SK-N-SH (cell line): ENCODE measurements at regions not wholly inside any gene's neighbourhood (a gene's known extent, or its start where the extent isn't known, plus 50 kb on each side); places are given as distances from the start of the nearest gene placed in this dataset.

Experiments used
- EP300 ChIP-seq, 2 experiments: IDR thresholded peaks; 2 replicates each; pipeline versions ENCODE4 v1.4.0 to v1.6.1; 2012; ENCODE audit warnings: borderline replicate concordance in 1 of 2, low read depth in 1 of 2, low read length in 1 of 2
- EZH2phosphoT487 ChIP-seq: fragments of 200-600 bp; sonication (generic); IDR thresholded peaks from 2 replicates; pipeline ENCODE4 v1.6.1; 2017; ENCODE audit warnings: low read depth, mixed run types, mild to moderate bottlenecking, antibody characterized with exemption, moderate library complexity, borderline replicate concordance
- REST ChIP-seq: IDR thresholded peaks from 2 replicates; pipeline ENCODE4 v1.6.1; 2012; ENCODE audit warnings: mild to moderate bottlenecking, low read depth, low read length, moderate library complexity
- YY1 ChIP-seq: IDR thresholded peaks from 2 replicates; pipeline ENCODE4 v1.4.0; 2012; ENCODE audit warnings: low read depth, mild to moderate bottlenecking
- TF ChIP-seq, protein P1 (sequence below): fragments of 200-600 bp; sonication (generic); IDR thresholded peaks from 2 replicates; pipeline ENCODE4 v1.6.1; 2017; ENCODE audit warnings: antibody characterized with exemption, mild to moderate bottlenecking, moderate library complexity

DNA sequence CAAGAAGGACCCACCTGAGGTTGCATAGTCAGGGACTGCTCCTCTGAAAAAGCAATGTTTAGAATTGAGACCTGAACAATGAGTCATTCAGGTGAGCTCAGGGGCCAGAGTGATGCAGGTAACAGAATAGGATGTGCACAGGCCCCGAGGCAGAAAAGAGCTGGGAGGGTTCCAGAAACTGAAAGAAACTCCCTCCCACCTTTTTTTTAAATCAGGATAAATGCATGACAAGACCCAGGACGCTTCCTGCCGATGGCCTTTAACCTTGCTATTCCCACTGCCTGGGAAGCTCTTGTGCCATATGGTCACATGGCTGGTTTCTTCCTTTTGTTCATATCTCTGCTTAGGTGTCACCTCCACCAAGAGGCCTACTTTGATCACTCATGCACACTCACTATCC, 214.2 kb upstream of the ZBED5 start:
- TF ChIP-seq REST (no peak), YY1 (no peak), EZH2phosphoT487 (no peak), EP300 (IDR thresholded peaks at IDR 0.05; ENCODE audit: borderline replicate concordance in 1 of 2, low read depth in 1 of 2, low read length in 1 of 2) (no peak)
- TF ChIP-seq, protein P1, sequence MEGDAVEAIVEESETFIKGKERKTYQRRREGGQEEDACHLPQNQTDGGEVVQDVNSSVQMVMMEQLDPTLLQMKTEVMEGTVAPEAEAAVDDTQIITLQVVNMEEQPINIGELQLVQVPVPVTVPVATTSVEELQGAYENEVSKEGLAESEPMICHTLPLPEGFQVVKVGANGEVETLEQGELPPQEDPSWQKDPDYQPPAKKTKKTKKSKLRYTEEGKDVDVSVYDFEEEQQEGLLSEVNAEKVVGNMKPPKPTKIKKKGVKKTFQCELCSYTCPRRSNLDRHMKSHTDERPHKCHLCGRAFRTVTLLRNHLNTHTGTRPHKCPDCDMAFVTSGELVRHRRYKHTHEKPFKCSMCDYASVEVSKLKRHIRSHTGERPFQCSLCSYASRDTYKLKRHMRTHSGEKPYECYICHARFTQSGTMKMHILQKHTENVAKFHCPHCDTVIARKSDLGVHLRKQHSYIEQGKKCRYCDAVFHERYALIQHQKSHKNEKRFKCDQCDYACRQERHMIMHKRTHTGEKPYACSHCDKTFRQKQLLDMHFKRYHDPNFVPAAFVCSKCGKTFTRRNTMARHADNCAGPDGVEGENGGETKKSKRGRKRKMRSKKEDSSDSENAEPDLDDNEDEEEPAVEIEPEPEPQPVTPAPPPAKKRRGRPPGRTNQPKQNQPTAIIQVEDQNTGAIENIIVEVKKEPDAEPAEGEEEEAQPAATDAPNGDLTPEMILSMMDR: no peak
